GM18870 (cell line): ENCODE measurements at regions not wholly inside any gene's neighbourhood (a gene's known extent, or its start where the extent isn't known, plus 50 kb on each side); places are given as distances from the start of the nearest gene placed in this dataset.
"Not testable (repeated sequence)": the region's sequence is repeated elsewhere in the genome, so short reads cannot be mapped to it uniquely, and the experiment has no call there.

Source experiments
- ATAC-seq: cut with Tn5 transposase; IDR thresholded peaks from one replicate; pipeline ENCODE4 v1.9.1; 2021; ENCODE audit warnings: moderate library complexity; ENCODE audit not compliant: unreplicated experiment

- no peak for ATAC-seq
Observed at GRCh38 chr1:208462761-208463160, 218.6 kb upstream of the PLXNA2 start.

- no peak for ATAC-seq
Observed at GRCh38 chr1:208465266-208465665, 221.1 kb upstream of the PLXNA2 start.

- ATAC-seq: no peak
Observed at GRCh38 chr1:208465786-208466590, 221.8 kb upstream of the PLXNA2 start.

- ATAC-seq: no peak
Observed at GRCh38 chr1:208467151-208467780, 223.1 kb upstream of the PLXNA2 start.

GRCh38 chr1:208475449-208475848, 231.3 kb upstream of the PLXNA2 start:
- ATAC-seq: no peak

GRCh38 chr1:208475951-208476845, 232.0 kb upstream of the PLXNA2 start:
- ATAC-seq: no peak

GRCh38 chr1:208476846-208477170, 232.6 kb upstream of the PLXNA2 start:
- no peak for ATAC-seq

- no peak for ATAC-seq
Observed at GRCh38 chr1:208479435-208479834, 235.3 kb upstream of the PLXNA2 start.

GRCh38 chr1:208485512-208485911, 241.3 kb upstream of the PLXNA2 start:
- no peak for ATAC-seq

GRCh38 chr1:208486677-208487076, 242.5 kb upstream of the PLXNA2 start:
- ATAC-seq: no peak

GRCh38 chr1:208488432-208488831, 244.2 kb upstream of the PLXNA2 start:
- ATAC-seq: not testable (repeated sequence)

GRCh38 chr1:208496467-208497371, 252.5 kb upstream of the PLXNA2 start:
- no peak for ATAC-seq

- no peak for ATAC-seq
Observed at GRCh38 chr1:208497866-208498541, 253.8 kb upstream of the PLXNA2 start.

GRCh38 chr1:208499026-208499425, 254.8 kb upstream of the PLXNA2 start:
- no peak for ATAC-seq

- ATAC-seq: no peak
Observed at GRCh38 chr1:208499601-208500000, 255.4 kb upstream of the PLXNA2 start.

- ATAC-seq: no peak
Observed at GRCh38 chr1:208500375-208500774, 256.2 kb upstream of the PLXNA2 start.

GRCh38 chr1:208501542-208501941, 257.4 kb upstream of the PLXNA2 start:
- ATAC-seq: no peak

- no peak for ATAC-seq
Observed at GRCh38 chr1:208503787-208504186, 259.6 kb upstream of the PLXNA2 start.

GRCh38 chr1:208506812-208507211, 262.6 kb upstream of the PLXNA2 start:
- no peak for ATAC-seq

GRCh38 chr1:208509072-208509471, 264.9 kb upstream of the PLXNA2 start:
- no peak for ATAC-seq
